Motor neuron (in vitro differentiated cells): ENCODE measurements at regions not wholly inside any gene's neighbourhood (a gene's known extent, or its start where the extent isn't known, plus 50 kb on each side); places are given as distances from the start of the nearest gene placed in this dataset.
A peak's percentile ranks its signal among the peaks of the same experiment; 100 is the strongest.

Experiments used
- ATAC-seq, 8 experiments: fragments of 200-7000 bp; cut with Tn5 transposase; replicated peaks in 6 of 8; 2 replicates each; pipeline ENCODE4 v1.8.0; 2021; ENCODE audit warnings: mild to moderate bottlenecking in 8 of 8, moderate library complexity in 8 of 8
- H3K27ac ChIP-seq, 2 donors: fragments of 250-450 bp; sonication (Bioruptor Pico); 2 replicates each; pipeline ENCODE4 v1.9.0; 2021; ENCODE audit warnings: antibody characterized with exemption in 2 of 2, mild to moderate bottlenecking in 2 of 2, moderate library complexity in 1 of 2
- H3K4me1 ChIP-seq, 2 donors: fragments of 250-450 bp; sonication (Bioruptor Pico); replicated peaks in 1 of 2; 2 replicates each; pipeline ENCODE4 v1.6.1; 2021; ENCODE audit warnings: antibody characterized with exemption in 2 of 2, mild to moderate bottlenecking in 2 of 2, moderate library complexity in 1 of 2
- H3K4me3 ChIP-seq, 5 donors: fragments of 250-450 bp; sonication (Bioruptor Pico); 2 replicates each; pipeline ENCODE4 v1.9.0; 2021; ENCODE audit warnings: antibody characterized with exemption in 5 of 5, mild to moderate bottlenecking in 5 of 5, moderate library complexity in 4 of 5
- WGBS, 10 experiments: fragments of 450-650 bp; shearing (Covaris generic); methylation state at CpG; one replicate each; pipeline ENCODE4 v1.0.0; 2022; 5-methylcytosine and 5-hydroxymethylcytosine counted together
- in situ Hi-C, 9 experiments: fragments of 400-800 bp; cut with MboI; loops; one replicate each; pipeline ENCODE4 v1.15.0; 2021; ENCODE audit warnings: low sequenced_read_pairs in 9 of 9, low pct_unique_long_range_greater_than_20kb in 2 of 9; ENCODE audit not compliant: unreplicated experiment in 9 of 9

DNA sequence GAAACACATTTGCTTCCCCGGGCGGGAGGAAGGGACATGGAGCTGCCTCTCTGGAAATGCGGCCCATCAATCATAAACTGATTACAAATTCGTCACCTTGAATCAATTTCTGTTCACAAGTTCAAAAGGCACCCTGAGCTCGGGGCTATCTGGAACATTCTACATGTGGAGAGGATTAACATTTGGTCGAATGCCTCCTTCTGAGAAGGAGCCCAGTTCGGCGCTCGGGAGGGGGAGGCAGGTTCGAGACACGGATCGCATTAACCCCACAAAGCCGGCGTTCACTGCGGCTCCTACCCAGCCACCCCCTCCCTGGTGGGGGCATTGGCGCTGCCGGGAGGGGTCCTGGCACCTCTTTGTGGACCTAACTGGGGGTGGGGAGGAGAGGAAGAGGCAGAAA is 108.0 kb downstream of the CPZ start:
- 5 to 84% (median 62%) methylated on average over 1 to 9 of the region's 17 CpGs; no CpG with 5 or more reads in 3 of the 10 experiments for WGBS, 10 experiments
- in situ Hi-C loops, result no loop called here
- H3K27ac ChIP-seq, result no peak overlapping the region
- no peak overlapping the region for H3K4me3 ChIP-seq
- peak in 1 of 8 experiments; percentile 25 for ATAC-seq
- peaks cover 2 to 6% of the 10 kb centered on the region in 2 donors for H3K4me1 ChIP-seq

- WGBS, 10 experiments, result 80 to 91% (median 87%) methylated on average over 1 to 11 of the region's 24 CpGs; no CpG with 5 or more reads in 6 of the 10 experiments
- H3K4me1 ChIP-seq, result peaks cover 0 to 2% of the 10 kb centered on the region in 2 donors
- H3K27ac ChIP-seq, result no peak overlapping the region
- in situ Hi-C loops, result loop anchor here in 3 of 9 experiments (25.0 kb wide), 2 partner anchors 188 to 213 kb away; no protein-coding TSS in a partner anchor
- no peak for ATAC-seq
- no peak overlapping the region for H3K4me3 ChIP-seq
These were observed 107.0 kb downstream of the CPZ start for GRCh38 chr4:8699479-8700145.

GRCh38 chr4:8699063-8699385 is 106.5 kb downstream of the CPZ start:
- ATAC-seq, result no peak
- peaks cover 0 to 2% of the 10 kb centered on the region in 2 donors for H3K4me1 ChIP-seq
- H3K4me3 ChIP-seq, result no peak overlapping the region
- H3K27ac ChIP-seq, result no peak overlapping the region
- WGBS, 10 experiments, result 30 to 86% (median 50%) methylated on average over 1 to 2 of the region's 4 CpGs; no CpG with 5 or more reads in 7 of the 10 experiments
- in situ Hi-C loops, result loop anchor here in 3 of 9 experiments (25.0 kb wide), 2 partner anchors 188 to 213 kb away; no protein-coding TSS in a partner anchor

DNA sequence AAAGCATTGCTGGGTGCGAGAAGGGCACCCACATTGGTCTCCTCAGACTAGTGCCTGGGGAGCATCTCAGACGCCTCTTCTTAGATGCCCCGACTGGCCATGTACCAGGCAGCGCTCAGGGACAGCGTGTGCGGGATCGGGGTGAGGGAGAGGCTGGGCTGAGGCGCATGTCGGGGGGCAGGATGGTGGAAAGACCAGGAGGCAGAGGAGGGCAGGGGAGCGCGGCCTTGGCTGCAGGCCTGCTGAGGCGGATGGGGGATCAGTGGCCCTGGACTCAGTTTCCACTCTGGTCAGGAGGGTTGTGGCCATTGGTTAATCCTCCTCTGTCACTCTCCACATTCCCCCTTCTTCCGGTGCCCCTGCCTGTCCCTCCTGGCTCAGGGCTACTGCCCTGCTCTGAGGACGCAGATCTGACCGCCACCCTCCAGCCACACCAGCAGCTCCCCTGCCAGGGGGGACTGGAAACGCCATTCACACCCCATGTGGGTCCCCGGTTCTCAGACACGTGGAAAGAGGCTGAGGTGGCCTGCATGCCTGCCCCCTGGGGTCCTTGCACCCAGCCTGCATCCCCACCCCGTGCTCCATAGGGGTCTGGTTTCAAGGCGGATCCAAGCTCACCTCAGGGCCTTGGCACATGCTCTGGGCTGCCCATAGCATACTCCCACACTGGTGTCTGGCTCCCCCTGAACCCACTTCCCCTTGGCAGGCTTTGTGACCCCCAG is 105.9 kb downstream of the CPZ start:
- ATAC-seq, result no peak
- no peak overlapping the region for H3K4me3 ChIP-seq
- no peak overlapping the region for H3K27ac ChIP-seq
- in situ Hi-C loops, result loop anchor here in 3 of 9 experiments (25.0 kb wide), 2 partner anchors 189 to 214 kb away; no protein-coding TSS in a partner anchor
- 20 to 60% methylated on average over 1 to 2 of the region's 20 CpGs; no CpG with 5 or more reads in 8 of the 10 experiments for WGBS, 10 experiments
- peaks cover 0 to 2% of the 10 kb centered on the region in 2 donors for H3K4me1 ChIP-seq

DNA sequence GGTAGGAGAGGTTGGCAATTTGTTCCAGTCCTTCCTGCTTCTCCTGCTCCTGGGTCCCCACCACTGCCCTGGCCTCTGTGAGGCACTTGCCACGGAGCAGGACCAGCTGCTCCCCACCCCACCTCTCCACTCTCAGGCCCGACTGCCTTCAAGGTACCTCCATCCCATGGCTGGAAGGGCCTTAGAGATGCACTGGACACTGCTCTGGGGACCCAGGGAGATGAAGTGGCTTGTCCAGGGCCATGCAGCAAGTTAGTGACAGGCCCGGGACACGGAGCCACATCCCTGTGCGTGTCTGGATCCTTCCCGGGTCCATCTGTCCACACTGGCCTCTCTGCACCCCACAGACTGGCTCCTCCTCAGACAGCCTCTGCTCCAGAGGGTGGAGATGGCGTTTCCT is 105.3 kb downstream of the CPZ start:
- no peak for ATAC-seq
- in situ Hi-C loops, result loop anchor here in 3 of 9 experiments (25.0 kb wide), 2 partner anchors 189 to 214 kb away; no protein-coding TSS in a partner anchor
- Histone ChIP-seq H3K27ac (no peak overlapping the region), H3K4me1 (peaks cover 0 to 2% of the 10 kb centered on the region in 2 donors), H3K4me3 (no peak overlapping the region)
- WGBS, 10 experiments, result 27% methylated on average over 2 of the region's 7 CpGs; no CpG with 5 or more reads in 9 of the 10 experiments

- H3K27ac ChIP-seq, result no peak overlapping the region
- H3K4me3 ChIP-seq, result no peak overlapping the region
- no peak for ATAC-seq
- WGBS, 10 experiments, result 0 to 93% (median 63%) methylated on average over 1 to 4 of the region's 10 CpGs; no CpG with 5 or more reads in 2 of the 10 experiments
- in situ Hi-C loops, result loop anchor here in 3 of 9 experiments (25.0 kb wide), 2 partner anchors 191 to 216 kb away; no protein-coding TSS in a partner anchor
- peaks cover 0 to 2% of the 10 kb centered on the region in 2 donors for H3K4me1 ChIP-seq
These were observed 104.0 kb downstream of the CPZ start for GRCh38 chr4:8696369-8697127.

DNA sequence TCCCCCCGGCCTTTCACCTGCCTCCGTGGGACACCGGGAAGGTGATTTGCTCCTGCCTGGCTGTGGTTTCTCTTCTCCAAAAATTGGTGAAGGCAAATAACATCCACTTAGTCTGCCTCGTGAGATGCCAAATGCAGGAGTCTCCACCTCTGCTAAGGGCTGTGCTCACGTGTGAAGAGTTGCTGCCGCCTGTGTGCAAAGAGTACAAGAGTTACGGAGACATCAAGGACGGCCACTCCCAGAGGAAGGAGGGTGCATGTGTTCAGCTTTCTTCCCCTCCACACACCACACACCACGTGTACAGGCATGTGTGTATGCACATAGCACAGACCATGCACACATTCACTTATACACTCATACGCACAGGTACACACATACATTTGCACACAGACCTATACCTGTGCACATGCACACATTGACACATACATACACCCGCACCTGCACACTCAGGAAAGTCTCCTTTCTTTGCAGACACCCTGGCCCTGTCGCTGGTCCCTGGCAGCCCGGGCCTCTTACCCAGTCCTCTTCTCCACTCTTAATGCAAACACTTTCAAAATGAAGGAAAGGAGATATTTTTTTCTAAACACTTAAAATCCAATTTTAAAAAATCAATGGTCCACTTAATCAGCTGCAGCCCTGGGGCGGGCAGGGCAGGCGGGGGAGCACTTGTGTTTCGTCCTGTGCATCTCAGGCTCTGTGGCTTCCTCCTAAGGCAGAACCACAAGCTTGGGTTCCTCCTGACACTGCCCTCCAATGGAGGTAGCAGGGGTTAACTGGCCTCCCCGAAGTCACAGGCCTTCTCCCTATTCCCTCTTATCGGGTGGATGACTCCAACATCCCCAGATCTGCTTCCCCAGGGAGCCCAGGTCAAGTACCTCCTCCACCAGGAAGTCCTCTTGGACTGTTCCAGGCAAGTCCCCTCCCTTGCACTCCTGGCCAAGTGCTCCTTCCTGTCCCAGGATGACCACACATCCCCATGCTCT is 103.0 kb downstream of the CPZ start:
- peaks cover 0 to under 1% of the 10 kb centered on the region in 2 donors for H3K4me1 ChIP-seq
- H3K4me3 ChIP-seq, result no peak overlapping the region
- no peak for ATAC-seq
- H3K27ac ChIP-seq, result no peak overlapping the region
- WGBS, 10 experiments, result 7 to 80% (median 61%) methylated on average over 1 to 10 of the region's 18 CpGs
- in situ Hi-C loops, result loop anchor here in 3 of 9 experiments (25.0 kb wide), 2 partner anchors 192 to 217 kb away; no protein-coding TSS in a partner anchor

- no peak overlapping the region for H3K4me3 ChIP-seq
- H3K4me1 ChIP-seq, result no peaks in the 10 kb centered on the region
- H3K27ac ChIP-seq, result no peak overlapping the region
- ATAC-seq, result no peak
- 0 to 100% (median 43%) methylated on average over 1 to 3 of the region's 10 CpGs; no CpG with 5 or more reads in 5 of the 10 experiments for WGBS, 10 experiments
- in situ Hi-C loops, result loop anchor here in 3 of 9 experiments (25.0 kb wide), 2 partner anchors 193 to 218 kb away; no protein-coding TSS in a partner anchor
These were observed 102.1 kb downstream of the CPZ start for GRCh38 chr4:8694651-8695151.

- 0 to 82% (median 53%) methylated on average over 1 to 7 of the region's 8 CpGs; no CpG with 5 or more reads in 4 of the 10 experiments for WGBS, 10 experiments
- no peaks in the 10 kb centered on the region for H3K4me1 ChIP-seq
- in situ Hi-C loops, result loop anchor here in 3 of 9 experiments (25.0 kb wide), 2 partner anchors 193 to 218 kb away; no protein-coding TSS in a partner anchor
- no peak overlapping the region for H3K27ac ChIP-seq
- H3K4me3 ChIP-seq, result no peak overlapping the region
- no peak for ATAC-seq
These were observed 101.7 kb downstream of the CPZ start for GRCh38 chr4:8694226-8694625.

- WGBS, 10 experiments, result 9 to 96% (median 80%) methylated on average over 3 to 21 of the region's 27 CpGs; no CpG with 5 or more reads in 3 of the 10 experiments
- Histone ChIP-seq H3K4me1 (no peaks in the 10 kb centered on the region), H3K27ac (no peak overlapping the region), H3K4me3 (no peak overlapping the region)
- ATAC-seq, result no peak
- in situ Hi-C loops, result loop anchor here in 3 of 9 experiments (25.0 kb wide), 2 partner anchors 196 to 221 kb away; no protein-coding TSS in a partner anchor
These were observed 98.7 kb downstream of the CPZ start for GRCh38 chr4:8691151-8691775.
